Limb (tissue), 2 donors: ENCODE measurements at regions not wholly inside any gene's neighbourhood (a gene's known extent, or its start where the extent isn't known, plus 50 kb on each side); places are given as distances from the start of the nearest gene placed in this dataset.

Experiments used
- DNase-seq, 2 donors: peaks; one replicate each; pipeline ENCODE4 v3.0.0-alpha.2; 2016; ENCODE audit errors: extremely low spot score in 2 of 2

DNA sequence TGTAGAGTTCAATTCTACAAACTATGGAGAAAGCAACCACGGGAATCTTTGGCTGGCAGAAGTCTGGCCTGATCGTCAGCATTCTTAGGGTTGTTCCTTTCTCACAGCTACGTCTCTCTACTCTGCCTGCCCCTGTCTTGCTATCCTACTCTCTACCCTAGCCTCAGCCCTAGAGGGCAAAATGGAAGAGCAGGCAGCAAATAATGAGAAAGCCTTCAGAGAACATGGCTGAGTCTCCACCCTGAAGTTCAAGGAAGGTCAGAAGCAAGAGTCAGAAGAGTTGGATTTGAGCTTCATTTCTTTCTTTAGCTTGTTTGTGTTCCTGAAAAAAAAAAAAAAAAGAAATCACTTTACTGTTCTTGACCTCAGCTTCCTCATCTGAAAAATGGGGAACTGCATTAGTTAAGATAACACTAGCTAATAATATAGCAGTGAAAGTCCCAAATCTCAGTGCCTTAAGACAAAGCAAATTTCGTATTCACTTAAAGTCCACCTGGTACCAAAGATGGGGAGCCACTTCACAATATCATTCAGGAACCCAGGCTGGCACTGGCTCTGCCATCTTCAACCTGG, 50.2 kb upstream of the CCND2 start:
- no peak for DNase-seq

DNA sequence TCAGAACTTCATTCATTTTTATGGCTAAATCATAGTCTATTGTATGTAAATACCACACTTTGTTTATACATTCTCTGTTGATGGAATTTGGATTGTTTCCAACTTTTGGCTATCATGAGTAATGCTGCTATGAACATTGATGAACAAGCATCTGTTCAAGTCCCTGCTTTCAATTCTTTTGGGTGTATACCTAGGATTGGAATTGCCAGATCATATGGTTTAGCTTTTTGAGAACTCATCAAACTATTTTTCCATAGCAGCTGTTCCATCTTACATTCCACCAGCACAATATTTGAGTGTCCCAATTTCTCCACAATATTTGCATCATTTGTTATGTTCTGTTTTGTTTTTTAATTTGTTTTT, 52.3 kb upstream of the CCND2 start:
- no peak for DNase-seq

- DNase-seq = no peak
Observed at GRCh38 chr12:4220536-4221257, 52.9 kb upstream of the CCND2 start.

DNA sequence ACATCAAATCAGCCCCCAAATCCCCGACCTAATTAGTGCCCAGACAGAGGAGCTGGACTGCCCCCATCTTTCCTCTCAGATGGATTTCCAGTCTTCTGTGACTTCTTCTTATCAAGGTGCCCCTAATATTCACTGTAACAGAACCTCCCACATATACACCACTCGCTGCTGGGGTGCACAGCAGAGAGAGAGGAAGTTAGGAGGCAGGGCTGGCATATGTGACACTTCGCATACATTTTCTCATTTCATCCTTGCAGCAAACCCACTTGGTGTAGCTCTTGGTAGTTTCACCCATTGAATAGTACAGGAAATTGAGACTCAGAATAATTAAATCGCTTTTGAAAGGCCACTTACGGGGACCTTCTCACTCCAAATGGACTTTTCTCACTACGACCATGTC, 56.5 kb upstream of the CCND2 start:
- DNase-seq = no peak

DNA sequence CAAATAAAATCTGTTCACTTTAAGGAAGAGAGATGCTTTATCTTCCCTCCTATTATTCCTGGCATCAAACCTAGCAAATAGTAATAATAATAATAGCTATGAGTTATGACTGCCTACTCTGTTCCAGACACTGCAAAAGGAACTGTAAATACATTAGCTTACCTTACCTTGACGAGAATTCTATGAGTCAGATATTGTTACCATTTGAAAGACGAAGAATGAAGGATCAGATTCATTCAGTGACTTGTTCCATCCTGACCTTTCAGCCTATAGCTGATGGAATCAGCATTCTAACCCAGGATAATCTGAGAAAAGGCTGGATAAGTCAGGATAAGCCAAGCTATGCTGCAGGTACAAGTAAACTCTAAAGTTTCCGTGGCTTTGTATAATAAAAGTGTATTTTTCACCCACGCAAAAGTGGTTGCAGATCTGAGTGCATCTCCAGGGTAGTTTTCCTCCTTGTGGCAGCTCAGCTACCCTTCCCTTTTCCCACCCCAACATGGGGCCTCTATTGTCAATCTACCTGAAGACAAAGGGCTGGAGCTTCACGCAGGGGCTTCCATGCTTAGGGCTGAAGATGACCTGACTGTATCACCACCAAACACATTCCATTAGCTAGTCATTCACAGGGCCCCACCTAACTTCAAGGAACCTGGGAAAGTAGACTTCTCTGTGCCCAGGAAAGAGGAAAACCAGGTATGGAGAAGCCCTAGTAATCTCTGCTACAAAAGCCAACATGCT, 57.2 kb upstream of the CCND2 start:
- DNase-seq = no peak

- DNase-seq = no peak
Observed at GRCh38 chr12:4215229-4216186, 58.1 kb upstream of the CCND2 start.

- no peak for DNase-seq
Observed at GRCh38 chr12:4214877-4215228, 58.7 kb upstream of the CCND2 start.

GRCh38 chr12:4213471-4213870, 60.1 kb upstream of the CCND2 start:
- DNase-seq = no peak

- no peak for DNase-seq
Observed at GRCh38 chr12:4212845-4213244, 60.7 kb upstream of the CCND2 start.

DNA sequence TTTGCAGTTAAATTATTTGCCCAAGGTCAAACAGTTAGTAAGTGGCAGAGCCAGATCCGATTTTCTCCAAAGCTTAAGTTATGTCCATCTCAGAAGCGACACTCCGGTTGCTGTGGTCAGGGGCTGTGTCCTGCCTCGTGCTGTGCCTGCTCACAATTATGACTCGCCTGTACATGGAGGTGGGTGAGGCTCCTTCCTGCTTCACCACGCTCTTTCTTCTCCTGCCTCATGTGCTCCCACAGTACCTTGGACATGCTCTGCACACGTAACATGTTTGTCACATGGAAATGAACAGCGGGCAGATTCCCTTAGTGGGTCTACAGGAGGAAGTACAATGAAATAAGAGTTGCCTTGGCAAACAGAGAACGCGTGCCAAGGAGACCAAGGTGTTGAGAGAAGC, 62.2 kb upstream of the CCND2 start:
- DNase-seq = no peak

GRCh38 chr12:4210183-4210582, 63.4 kb upstream of the CCND2 start:
- DNase-seq = no peak

GRCh38 chr12:4206470-4206869, 67.1 kb upstream of the CCND2 start:
- DNase-seq = no peak

DNA sequence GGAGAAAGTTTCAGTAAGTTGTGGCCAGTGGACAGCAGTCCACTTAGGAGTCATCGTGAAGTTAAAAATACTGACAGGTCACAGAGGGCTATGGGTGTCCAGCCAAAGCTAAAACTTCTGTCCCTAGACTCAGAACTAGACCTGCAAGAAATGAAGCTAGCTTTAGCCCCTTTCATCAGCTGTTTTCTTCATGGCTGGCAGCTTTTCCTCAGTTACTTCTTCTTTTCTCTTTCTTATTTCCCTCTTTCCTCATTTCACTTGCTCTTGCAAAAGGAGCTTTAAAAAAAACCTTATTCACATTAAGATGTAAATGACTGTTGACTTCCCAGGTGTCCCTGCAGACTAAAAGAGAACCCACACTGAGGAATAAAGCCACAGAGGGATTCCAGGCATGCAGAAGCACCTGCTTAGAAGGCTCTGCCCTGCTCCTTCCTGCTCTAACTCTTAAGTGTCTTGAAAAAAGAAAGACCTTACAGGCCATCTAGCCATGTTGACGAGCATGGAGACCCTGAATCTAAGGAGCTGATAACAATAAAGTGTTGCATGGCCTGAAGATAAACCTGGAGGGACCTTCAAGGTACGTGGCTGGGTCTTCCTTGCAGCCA, 69.7 kb upstream of the CCND2 start:
- DNase-seq = no peak

- DNase-seq = no peak
Observed at GRCh38 chr12:4202918-4203317, 70.6 kb upstream of the CCND2 start.

DNA sequence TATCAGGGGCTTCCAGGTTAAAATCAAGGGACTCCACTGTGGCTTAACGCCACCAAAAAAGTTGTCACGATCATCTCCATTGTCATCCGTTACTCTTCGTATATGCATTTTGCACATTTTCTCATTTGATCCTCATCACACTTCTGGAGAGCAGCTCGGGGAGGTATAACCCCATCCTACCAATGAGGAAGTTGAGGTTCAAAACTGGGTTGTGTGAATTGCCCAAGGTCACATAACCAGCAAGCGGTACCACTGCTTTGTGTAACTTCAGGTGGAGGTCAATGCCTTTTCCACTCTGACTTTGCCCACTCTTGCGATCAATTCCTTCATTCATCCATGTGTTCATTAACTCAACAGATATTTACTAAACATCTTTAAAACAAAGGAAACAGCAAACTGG, 71.1 kb upstream of the CCND2 start:
- no peak for DNase-seq

DNA sequence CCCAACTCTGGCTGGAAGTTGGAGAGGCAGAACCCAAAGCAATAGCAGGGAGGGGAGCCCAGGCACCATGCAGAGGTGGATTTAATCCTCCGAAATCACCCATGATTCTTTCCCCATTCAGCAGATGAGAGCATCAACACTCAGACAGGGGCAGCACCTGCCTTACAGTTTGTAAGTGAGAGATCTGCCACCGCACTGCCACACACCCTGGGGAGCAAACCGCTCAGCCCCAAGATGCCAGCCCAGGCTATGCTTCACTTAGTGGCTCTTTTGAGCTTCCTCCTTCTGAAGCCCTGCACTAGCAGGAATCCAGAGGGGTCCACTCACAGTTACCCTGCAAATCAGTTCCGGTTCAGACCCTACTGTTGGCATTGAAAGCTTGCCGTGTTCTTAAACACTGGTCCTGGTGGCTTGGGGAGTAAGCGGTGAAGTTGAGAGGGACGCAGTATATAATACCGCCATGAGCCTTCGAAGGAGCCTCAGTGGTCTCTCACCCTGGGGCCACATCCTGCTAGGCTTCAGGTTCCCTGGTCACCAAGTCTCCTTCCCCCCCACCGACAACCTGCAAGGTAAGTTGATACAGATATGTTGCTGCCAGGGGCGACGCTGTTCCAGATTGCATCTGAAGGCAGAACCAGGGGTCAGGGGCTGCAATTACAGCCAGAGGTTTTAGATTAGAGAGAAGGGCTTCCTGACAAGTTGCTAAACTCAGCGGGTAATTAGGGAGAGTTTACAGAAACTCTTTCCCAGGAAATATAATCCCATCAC, 72.0 kb upstream of the CCND2 start:
- DNase-seq = no peak

DNA sequence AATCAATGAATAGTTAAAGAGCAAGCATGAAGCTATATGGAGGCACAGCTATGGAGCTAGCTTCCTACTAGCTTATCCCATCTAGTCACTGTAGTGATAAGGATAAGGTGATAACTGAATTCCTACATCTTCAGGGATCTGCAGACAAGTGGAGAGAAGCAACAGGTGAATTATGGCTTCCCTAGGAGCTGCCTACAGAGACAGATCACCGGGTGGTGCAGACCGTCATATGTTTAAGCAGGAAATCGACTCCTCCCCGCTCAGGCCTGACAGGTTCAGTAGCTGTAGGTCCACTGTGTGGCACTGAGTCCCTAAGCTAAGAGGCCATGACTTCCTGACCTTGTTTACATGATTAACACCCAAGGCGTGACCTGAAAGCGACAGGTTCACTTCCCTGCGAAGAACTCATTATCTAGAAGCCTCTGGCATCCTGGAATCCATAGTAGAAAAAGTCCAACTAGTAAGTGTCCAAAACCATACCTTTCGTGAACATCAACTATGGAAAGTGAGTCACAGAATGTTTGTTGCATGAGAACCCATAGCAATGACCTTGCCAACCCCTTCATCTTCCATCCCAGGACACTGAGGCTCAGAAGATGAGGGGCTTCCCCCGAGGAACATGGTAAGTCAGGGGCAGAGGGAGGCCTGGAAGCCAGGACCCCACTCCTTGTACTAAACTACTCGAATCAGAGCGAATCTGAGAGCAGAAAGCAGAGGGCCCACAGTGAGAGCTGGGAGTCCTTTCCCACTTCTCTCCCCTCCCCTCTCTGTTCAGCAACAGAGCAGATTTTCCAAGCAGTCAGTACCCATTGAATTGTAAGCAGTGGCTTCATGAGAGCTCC, 75.4 kb upstream of the CCND2 start:
- DNase-seq = no peak

- DNase-seq = no peak
Observed at GRCh38 chr12:4196805-4197420, 76.6 kb upstream of the CCND2 start.

GRCh38 chr12:4194668-4195067, 78.9 kb upstream of the CCND2 start:
- DNase-seq = no peak
